HG02623 (cell line): ENCODE measurements at regions not wholly inside any gene's neighbourhood (a gene's known extent, or its start where the extent isn't known, plus 50 kb on each side); places are given as distances from the start of the nearest gene placed in this dataset.
"Not testable (repeated sequence)": the region's sequence is repeated elsewhere in the genome, so short reads cannot be mapped to it uniquely, and the experiment has no call there.

ENCODE experiments used
- ATAC-seq: cut with Tn5 transposase; IDR thresholded peaks from one replicate; pipeline ENCODE4 v1.9.1; 2021; ENCODE audit warnings: moderate library complexity; ENCODE audit not compliant: unreplicated experiment

GRCh38 chr4:137890812-137891211 is 351.3 kb downstream of the SLC7A11 start:
- ATAC-seq = no peak

GRCh38 chr4:137881641-137882040 is 349.3 kb upstream of the PCDH18 start:
- no peak for ATAC-seq

- ATAC-seq = not testable (repeated sequence)
These were observed 335.8 kb upstream of the PCDH18 start for GRCh38 chr4:137868067-137868466.

- ATAC-seq = no peak
These were observed 334.4 kb upstream of the PCDH18 start for GRCh38 chr4:137866671-137867070.

- no peak for ATAC-seq
These were observed 329.4 kb upstream of the PCDH18 start for GRCh38 chr4:137861682-137862081.

DNA sequence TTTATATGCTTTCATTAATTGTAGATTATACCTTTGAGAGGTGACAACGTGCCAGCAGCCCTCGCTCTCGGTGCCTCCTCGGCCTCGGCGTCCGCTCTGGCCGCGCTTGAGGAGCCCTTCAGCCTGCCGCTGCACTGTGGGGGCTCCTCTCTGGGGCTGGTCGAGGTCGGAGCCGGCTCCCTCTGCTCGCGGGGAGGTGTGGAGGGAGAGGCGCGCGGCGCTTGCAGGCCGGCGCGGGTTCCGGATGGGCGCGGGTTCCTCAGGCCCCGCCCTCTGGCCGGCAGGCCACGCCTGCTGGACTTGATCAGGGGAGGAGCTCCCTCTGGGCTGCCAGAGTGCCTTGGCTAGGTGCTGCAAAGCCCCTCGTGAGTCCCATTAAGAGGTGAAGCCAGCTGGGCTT is 321.1 kb upstream of the PCDH18 start:
- ATAC-seq = no peak

DNA sequence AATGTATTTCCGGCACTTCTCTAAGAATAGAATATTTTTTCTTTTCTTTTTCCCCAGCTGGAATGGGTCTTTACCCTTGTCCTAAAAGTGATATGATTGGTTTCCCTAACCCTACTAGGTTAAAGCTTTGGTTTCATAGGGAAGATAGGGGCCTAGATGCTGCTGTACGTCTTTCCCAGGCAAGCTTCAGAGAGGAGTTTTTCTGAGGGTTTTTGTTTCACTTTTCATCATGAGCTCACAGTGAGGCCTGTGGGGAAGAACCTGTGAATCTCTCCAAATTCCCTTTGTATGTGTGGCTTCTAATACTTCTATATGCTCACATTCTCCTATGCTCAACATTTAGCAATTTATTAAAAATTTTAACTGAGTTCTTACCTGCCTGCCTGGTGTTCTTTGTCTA is 320.0 kb upstream of the PCDH18 start:
- no peak for ATAC-seq

DNA sequence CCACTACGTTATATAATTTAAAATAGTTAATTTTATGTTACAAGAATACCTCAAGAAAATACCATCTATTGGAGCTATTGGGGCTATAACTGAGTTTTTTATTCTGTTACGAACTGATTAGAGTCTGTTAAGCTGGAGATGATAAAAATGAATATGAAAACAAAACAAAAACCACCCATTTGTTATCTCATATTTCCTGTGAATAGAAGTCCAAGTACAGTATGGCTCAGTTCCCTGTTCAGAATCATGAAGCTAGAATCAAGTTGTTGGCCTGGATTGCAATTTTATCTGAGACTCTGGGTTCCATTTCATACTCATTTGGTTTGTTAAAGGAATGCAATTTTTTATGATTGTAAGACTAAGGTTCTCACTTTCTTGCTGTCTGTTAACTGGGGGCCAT is 319.1 kb upstream of the PCDH18 start:
- ATAC-seq = no peak

GRCh38 chr4:137827945-137828344 is 295.7 kb upstream of the PCDH18 start:
- ATAC-seq = not testable (repeated sequence)

DNA sequence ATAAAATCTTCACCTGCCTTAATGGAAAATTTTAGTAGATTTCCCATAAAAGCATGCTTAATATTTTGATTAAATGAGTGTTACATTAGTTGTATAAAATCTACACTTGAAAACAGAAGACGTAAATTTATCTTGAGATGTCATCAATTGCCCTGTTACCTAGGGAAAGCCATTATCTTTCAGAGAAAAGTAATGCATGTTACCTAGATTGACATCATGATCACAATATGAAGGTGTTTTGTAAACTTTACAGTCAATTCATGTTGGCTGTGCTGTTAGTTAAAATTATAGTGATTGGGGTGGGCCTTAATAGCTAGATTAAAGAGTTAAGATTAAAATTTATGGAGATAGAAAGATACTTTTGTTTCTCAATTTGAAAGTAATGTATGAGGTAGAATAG is 293.2 kb upstream of the PCDH18 start:
- no peak for ATAC-seq

DNA sequence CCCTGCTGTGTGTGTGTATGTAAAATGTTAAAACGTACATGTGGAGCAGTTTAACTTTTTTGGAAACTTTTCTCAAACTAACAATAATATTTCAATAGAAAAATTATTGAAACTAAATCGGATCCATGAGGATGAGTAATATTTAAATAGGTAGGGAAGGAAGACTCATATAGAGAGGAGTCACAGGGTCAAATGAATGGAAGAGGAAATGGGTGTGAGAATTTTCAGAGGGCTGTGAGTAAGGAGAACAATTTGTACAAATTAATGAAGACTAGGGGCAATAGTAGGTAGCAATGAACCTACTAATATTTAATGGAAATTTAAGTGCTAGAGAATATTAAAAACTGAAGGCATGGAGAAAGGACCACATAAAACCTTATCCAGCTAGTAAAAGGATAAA is 290.7 kb upstream of the PCDH18 start:
- ATAC-seq = no peak

GRCh38 chr4:137819964-137820383 is 287.7 kb upstream of the PCDH18 start:
- peak; percentile 87 for ATAC-seq

DNA sequence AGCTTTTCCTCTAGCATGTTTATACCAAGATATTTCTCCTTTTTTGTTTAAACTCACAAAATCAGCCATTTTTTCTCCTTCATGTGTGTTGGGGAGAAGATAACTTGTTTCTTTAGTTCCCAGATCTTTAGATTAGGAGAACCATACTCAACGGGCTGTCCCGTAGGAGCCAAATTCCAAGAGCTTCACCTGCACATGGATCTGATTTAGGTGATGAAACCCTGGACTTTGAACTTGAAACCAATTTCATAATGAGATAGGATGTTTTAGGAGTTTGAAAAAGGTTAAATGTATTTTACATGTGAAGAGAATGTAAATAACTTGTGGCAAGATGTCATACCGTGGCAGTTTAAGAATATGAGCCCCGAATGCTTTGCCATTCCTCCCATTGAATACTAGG is 280.0 kb upstream of the PCDH18 start:
- no peak for ATAC-seq

DNA sequence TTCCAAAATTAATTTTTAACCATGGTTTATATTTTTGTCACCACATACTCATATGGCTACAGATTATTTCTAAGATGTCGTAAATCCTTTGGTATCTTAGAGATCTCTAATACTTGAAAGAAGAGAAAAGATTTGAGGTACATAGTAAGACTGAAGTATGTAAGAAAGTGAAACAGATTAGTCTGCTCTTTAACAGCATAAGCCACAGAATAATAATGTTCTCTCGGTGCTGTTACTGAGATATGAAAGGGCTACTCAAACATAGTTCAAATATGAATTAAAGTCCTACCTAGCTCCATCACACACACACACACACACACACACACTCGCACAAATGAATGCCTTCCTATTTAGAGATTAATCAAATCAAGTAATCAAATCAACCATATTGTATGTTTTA is 274.1 kb upstream of the PCDH18 start:
- no peak for ATAC-seq

GRCh38 chr4:137804906-137805495 is 272.7 kb upstream of the PCDH18 start:
- no peak for ATAC-seq

DNA sequence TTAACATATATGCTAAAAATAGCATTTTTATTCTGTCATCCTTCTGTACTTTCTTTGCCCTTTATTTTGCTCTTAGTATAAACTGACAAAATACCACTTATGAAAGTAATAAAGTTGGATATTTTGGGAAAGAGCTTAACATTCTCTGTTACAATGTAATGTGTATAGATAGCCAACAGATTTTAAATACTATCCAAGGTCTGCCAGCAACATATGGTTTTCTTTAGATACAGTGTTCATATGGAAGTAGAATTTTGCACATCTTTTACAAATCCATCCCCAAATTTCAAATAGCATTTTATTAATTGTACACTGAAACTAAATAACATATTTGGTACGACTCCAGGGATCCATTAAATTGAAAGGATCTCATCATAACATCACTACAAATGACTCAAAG is 268.6 kb upstream of the PCDH18 start:
- no peak for ATAC-seq

- ATAC-seq = no peak
These were observed 262.5 kb upstream of the PCDH18 start for GRCh38 chr4:137794764-137795254.

- not testable (repeated sequence) for ATAC-seq
These were observed 257.0 kb upstream of the PCDH18 start for GRCh38 chr4:137789263-137789662.

DNA sequence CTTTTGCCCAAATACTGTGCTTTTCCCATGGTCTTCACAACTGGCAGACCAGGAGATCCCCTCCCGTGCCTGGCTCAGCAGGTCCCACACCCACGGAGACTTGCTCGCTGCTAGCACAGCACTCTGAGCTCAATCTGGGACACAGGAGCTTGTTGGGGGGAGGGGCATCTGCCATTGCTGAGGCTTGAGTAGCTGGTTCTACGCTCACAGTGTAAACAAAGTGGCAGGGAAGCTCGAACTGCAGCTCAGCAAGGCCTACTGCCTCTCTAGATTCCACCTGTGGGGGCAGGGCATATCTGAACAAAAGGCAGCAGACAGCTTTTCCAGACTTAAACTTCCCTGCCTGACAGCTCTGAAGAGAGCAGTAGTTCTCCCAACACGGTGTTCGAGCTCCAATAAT is 251.6 kb upstream of the PCDH18 start:
- not testable (repeated sequence) for ATAC-seq

- ATAC-seq = no peak
These were observed 243.4 kb upstream of the PCDH18 start for GRCh38 chr4:137775701-137776100.

- no peak for ATAC-seq
These were observed 242.2 kb upstream of the PCDH18 start for GRCh38 chr4:137774501-137774900.

- ATAC-seq = no peak
These were observed 236.6 kb upstream of the PCDH18 start for GRCh38 chr4:137768881-137769280.

DNA sequence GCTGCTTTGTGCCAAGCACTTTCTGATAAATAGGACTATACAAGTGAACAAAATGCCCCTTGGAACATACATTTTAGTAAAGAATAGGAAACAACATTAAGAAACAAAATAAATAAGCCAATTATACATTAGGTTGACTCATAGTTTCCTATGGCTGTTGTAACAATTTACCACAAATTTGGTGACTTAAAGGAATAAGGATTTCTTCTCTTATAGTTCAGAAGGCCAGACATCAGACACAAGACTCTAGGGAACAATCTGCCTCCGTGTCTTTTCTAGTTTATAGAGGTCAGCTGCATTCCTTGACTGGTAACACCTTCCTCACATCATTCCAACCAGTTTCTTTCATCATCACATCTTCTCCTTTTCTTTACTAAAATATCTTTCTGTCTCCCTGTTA is 235.9 kb upstream of the PCDH18 start:
- ATAC-seq = no peak
